NCI-H128 (cell line): ENCODE measurements at regions not wholly inside any gene's neighbourhood (a gene's known extent, or its start where the extent isn't known, plus 50 kb on each side); places are given as distances from the start of the nearest gene placed in this dataset.

Experiments used
- DNase-seq: peaks from one replicate; lab custom pipeline; 2025; ENCODE audit not compliant: unreplicated experiment; lab: John Stamatoyannopoulos, UW

- no peak for DNase-seq
Observed at GRCh38 chr1:30258876-30259275, 464.5 kb downstream of the MATN1 start.

- no peak for DNase-seq
Observed at GRCh38 chr1:30258471-30258870, 464.9 kb downstream of the MATN1 start.

GRCh38 chr1:30257742-30258380 lies 465.5 kb downstream of the MATN1 start:
- no peak for DNase-seq

GRCh38 chr1:30257322-30257721 lies 466.1 kb downstream of the MATN1 start:
- DNase-seq = no peak

- no peak for DNase-seq
Observed at GRCh38 chr1:30256911-30257310, 466.5 kb downstream of the MATN1 start.

- no peak for DNase-seq
Observed at GRCh38 chr1:30255111-30255724, 468.2 kb downstream of the MATN1 start.

- DNase-seq = no peak
Observed at GRCh38 chr1:30253807-30254440, 469.5 kb downstream of the MATN1 start.

DNA sequence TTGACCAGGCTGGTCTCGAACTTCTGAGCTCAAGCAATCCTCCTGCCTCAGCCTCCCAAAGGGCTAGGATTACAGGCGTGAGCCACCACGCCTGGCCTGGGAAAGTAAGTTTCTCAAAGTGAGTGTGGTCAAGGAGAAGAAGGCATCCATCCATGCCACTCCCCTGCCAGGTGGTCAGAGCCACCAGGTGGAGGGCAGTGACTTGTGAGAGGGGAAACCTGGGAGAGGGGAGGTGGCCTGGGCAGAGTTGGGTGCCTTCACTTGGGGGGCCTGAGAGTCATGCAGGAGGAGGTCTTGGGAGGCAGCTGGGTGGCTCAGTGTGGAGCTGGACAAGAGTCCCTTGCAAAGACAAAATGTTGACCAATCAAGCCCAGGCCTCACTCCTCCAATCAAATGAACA lies 470.0 kb downstream of the MATN1 start:
- DNase-seq = no peak

GRCh38 chr1:30250984-30251850 lies 472.2 kb downstream of the MATN1 start:
- no peak for DNase-seq

DNA sequence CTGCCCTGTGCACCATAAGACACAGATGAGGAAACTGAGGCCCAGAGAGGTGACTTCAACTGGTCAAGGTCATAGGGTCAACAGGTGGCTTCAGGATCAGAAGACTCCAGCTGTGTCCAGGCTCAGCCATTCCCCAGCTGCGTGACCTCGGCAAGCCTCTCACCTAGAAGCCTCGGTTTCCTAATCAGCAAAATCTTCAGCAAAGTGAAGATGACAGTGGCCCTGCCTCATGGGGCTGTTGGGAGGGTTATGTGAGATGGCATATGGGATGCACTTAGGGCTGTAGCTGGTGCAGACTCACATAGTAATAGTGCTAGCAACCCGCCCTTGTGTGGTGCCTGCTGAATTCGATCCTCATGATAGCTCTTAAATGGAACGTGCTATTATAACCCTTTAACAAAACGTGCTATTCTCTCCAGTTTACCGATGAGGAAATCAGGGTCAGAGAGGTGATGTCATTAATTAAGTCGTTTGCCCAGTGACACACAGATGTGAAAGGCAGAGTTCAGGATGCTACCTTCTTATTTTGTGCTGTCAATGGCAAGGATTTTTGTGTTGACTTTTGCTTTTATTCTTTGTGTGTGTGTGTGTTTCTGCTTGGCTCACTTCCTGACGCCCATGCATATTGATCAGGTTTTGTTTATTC lies 472.9 kb downstream of the MATN1 start:
- no peak for DNase-seq

- no peak for DNase-seq
Observed at GRCh38 chr1:30249446-30250337, 473.7 kb downstream of the MATN1 start.

DNA sequence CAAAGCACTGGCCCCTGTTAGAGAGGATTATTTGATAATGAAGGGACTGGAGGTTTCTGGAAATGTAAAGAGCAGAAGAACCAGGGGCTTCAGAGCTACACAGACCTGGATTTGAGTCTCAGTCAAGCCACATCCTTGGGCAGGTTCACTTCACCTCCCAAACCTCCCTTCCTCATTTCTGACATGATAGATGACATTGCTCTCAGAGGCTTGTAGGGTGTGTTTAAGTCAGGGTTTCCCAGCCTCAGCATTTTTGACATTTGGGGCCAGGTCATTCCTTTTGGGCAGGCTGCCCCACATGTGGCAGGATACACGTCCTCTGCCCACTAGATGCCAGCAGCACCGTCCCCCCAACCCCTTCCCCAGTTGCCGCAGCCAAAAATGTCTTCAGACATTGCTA lies 474.6 kb downstream of the MATN1 start:
- DNase-seq = no peak

GRCh38 chr1:30248373-30248772 lies 475.0 kb downstream of the MATN1 start:
- no peak for DNase-seq

DNA sequence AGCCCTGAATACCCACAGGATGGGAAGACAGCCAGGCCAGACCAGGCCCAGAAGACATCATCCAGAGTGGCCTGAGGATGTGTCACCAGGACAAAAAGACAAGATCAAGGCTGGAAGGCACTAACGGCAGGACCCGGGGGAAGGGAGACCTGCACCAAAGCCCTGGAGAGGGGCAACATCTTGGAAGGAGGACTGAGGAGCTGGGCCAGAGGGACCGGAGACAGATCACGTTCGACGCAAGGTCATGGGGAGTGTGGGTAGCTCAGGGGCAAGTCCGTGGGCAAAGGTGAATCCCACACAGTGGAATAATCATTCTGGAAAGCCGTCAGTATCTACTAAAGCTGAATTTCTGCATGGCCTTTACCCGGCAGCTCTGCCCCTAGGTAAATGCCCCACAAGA lies 478.6 kb downstream of the MATN1 start:
- DNase-seq = no peak

- DNase-seq = no peak
Observed at GRCh38 chr1:30242722-30243457, 480.5 kb downstream of the MATN1 start.

- no peak for DNase-seq
Observed at GRCh38 chr1:30242168-30242567, 481.2 kb downstream of the MATN1 start.

DNA sequence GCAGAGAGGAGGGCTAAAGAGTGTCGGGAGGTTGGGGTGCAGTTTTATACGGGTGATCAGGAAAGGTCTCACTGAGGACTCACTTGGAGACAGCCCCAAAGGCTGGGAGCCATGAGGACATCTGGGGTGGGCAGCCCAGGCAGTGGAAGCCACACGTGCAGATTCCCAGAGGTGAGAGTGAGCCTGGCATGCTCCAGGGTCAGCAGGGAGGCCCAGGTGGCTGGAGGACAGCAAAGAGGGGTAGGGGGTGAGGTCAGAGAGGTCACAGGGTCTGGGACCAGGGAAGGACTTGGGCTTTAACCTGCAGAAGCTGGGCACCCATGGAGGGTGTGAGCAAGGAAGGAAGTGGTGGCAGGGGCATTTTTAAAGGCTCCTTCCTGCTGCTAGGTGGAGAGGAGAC lies 481.7 kb downstream of the MATN1 start:
- no peak for DNase-seq

GRCh38 chr1:30234091-30234490 lies 489.3 kb downstream of the MATN1 start:
- no peak for DNase-seq

GRCh38 chr1:30232288-30232899 lies 491.0 kb downstream of the MATN1 start:
- no peak for DNase-seq
